HepG2 (cell line): ENCODE measurements at regions not wholly inside any gene's neighbourhood (a gene's known extent, or its start where the extent isn't known, plus 50 kb on each side); places are given as distances from the start of the nearest gene placed in this dataset.

Experiments
- ATAC-seq: fragments of 200-7000 bp; cut with Tn5 transposase; 3 replicates; pipeline ENCODE4 v1.9.1; 2020; ENCODE audit warnings: mild to moderate bottlenecking, moderate library complexity
- BruUV-seq: library from RNA; stranded (reverse); fragments of 400-500 nt; replicated peaks from 2 replicates; lab custom pipeline; 2021; lab: Mats Ljungman, UMichigan
- CTCF ChIA-PET: fragments of 300-600 bp; formaldehyde crosslinking; extraction: SDS; loops from one replicate; lab custom pipeline; 2021; ENCODE audit warnings: low total read pairs, inconsistent platforms, low intra/inter-chr PET ratio; lab: Yijun Ruan, JAX
- POLR2A ChIA-PET: fragments of 350-600 bp; sonication (Branson Sonifier 250); formaldehyde crosslinking; loops from one replicate; lab custom pipeline; 2020; ENCODE audit warnings: antibody characterized with exemption, inconsistent platforms; lab: Yijun Ruan, JAX
- DNase-seq: peaks from one replicate; pipeline ENCODE4 v3.0.0-alpha.2; 2015; ENCODE audit warnings: low spot score
- FAIRE-seq: peaks from 3 replicates; lab custom pipeline; 2011; peaks lifted over from hg19 to GRCh38; lab: Jason Lieb, UNC
- H2AFZ ChIP-seq: one replicate; pipeline ENCODE4 v1.6.1; 2011; ENCODE audit warnings: low read length, inconsistent platforms
- H3K27ac ChIP-seq: fragments of 300-600 bp; 3 replicates; pipeline ENCODE4 v1.8.0; 2011; ENCODE audit warnings: mixed run types, mild to moderate bottlenecking, mixed read lengths, low read length, inconsistent platforms; ENCODE audit not compliant: insufficient read depth; ENCODE audit errors: extremely low read length
- H3K27me3 ChIP-seq, 2 experiments: fragments of 200-600 bp in 1 of 2; 2 replicates in 1 of 2; 3 replicates in 1 of 2; pipeline versions ENCODE4 v1.6.0 to v1.8.0; 2011; ENCODE audit warnings: low read length in 2 of 2, mild to moderate bottlenecking in 2 of 2, moderate library complexity in 2 of 2, inconsistent platforms in 1 of 2; ENCODE audit not compliant: insufficient read depth in 2 of 2, control insufficient read depth in 1 of 2
- H3K36me3 ChIP-seq, 2 experiments: fragments of 200-600 bp in 1 of 2; replicated peaks in 1 of 2; 2 replicates in 1 of 2; 3 replicates in 1 of 2; pipeline versions ENCODE4 v1.5.1 to v1.8.0; 2011; ENCODE audit warnings: low read length in 2 of 2, inconsistent platforms in 1 of 2; ENCODE audit not compliant: insufficient read depth in 2 of 2, control insufficient read depth in 1 of 2
- H3K4me1 ChIP-seq: 2 replicates; pipeline ENCODE4 v1.5.1; 2012; ENCODE audit warnings: low read length, inconsistent platforms; ENCODE audit not compliant: insufficient read depth
- H3K4me2 ChIP-seq: 2 replicates; pipeline ENCODE4 v1.6.0; 2011; ENCODE audit warnings: low read depth, low read length, inconsistent platforms
- H3K4me3 ChIP-seq, 3 experiments: fragments of 200-600 bp in 1 of 3; sonication (generic), shearing (Covaris generic) in 1 of 3; replicated peaks in 1 of 3; 2 replicates each; pipeline ENCODE4 v1.5.1; 2011 to 2016; ENCODE audit warnings: low read length in 3 of 3, inconsistent platforms in 2 of 3, low read depth in 2 of 3, mild to moderate bottlenecking in 2 of 3, control low read depth in 1 of 3, mixed read lengths in 1 of 3; ENCODE audit not compliant: insufficient read depth in 1 of 3
- H3K79me2 ChIP-seq: one replicate; pipeline ENCODE4 v1.6.1; 2011; ENCODE audit warnings: low read length, inconsistent platforms; ENCODE audit not compliant: insufficient read depth
- H3K9ac ChIP-seq: 2 replicates; pipeline ENCODE4 v1.6.0; 2011; ENCODE audit warnings: mild to moderate bottlenecking, low read depth, low read length, inconsistent platforms; ENCODE audit not compliant: insufficient read depth
- H3K9me3 ChIP-seq: 2 replicates; pipeline ENCODE4 v1.5.1; 2012; ENCODE audit warnings: mild to moderate bottlenecking, low read length
- H4K20me1 ChIP-seq: 2 replicates; pipeline ENCODE4 v1.6.0; 2011; ENCODE audit warnings: inconsistent platforms, mild to moderate bottlenecking, low read length, moderate library complexity; ENCODE audit not compliant: insufficient read depth
- AHR ChIP-seq: IDR thresholded peaks from 2 replicates; pipeline ENCODE4 v1.6.1; 2018; ENCODE audit warnings: missing genetic modification reagents, missing compliant biosample characterization
- HNRNPUL1 ChIP-seq: fragments of 200-400 bp; formaldehyde crosslinking; IDR thresholded peaks from 2 replicates; pipeline ENCODE4 v1.6.1; 2017; ENCODE audit warnings: low read depth, mild to moderate bottlenecking, low read length, moderate library complexity
- KLF11 ChIP-seq: IDR thresholded peaks from 2 replicates; pipeline ENCODE4 v1.6.1; 2016; ENCODE audit warnings: missing compliant biosample characterization
- NONO ChIP-seq, 2 experiments: fragments of 450-650 bp in 1 of 2; sonication (generic) in 1 of 2; formaldehyde crosslinking in 1 of 2; IDR thresholded peaks in 1 of 2; conservative IDR thresholded peaks in 1 of 2; 2 replicates each; pipeline versions ENCODE4 v1.6.1 to v1.8.0; 2017 to 2022; ENCODE audit warnings: mild to moderate bottlenecking in 1 of 2, missing genetic modification reagents in 1 of 2, moderate library complexity in 1 of 2
- REXO4 ChIP-seq: sonication (generic); formaldehyde crosslinking; IDR thresholded peaks from 2 replicates; pipeline ENCODE4 v1.8.0; 2022; ENCODE audit warnings: missing genetic modification reagents, mild to moderate bottlenecking, borderline replicate concordance
- RXRA ChIP-seq: sonication (generic); formaldehyde crosslinking; IDR thresholded peaks from 2 replicates; pipeline ENCODE4 v1.5.1; 2020; ENCODE audit warnings: missing genetic modification reagents
- SKI ChIP-seq: fragments of 450-650 bp; IDR thresholded peaks from one replicate; pipeline ENCODE4 v1.6.1; 2018; ENCODE audit warnings: mild to moderate bottlenecking; ENCODE audit not compliant: partially characterized antibody
- STAG1 ChIP-seq: sonication (generic); formaldehyde crosslinking; IDR thresholded peaks from 2 replicates; pipeline ENCODE4 v1.4.0; 2020; ENCODE audit warnings: missing genetic modification reagents
- TCF12 ChIP-seq, 2 experiments: fragments of 450-650 bp in 1 of 2; sonication (generic) in 1 of 2; formaldehyde crosslinking in 1 of 2; IDR thresholded peaks; 2 replicates each; pipeline versions ENCODE4 v1.6.1 to v1.8.0; 2017 to 2022; ENCODE audit warnings: antibody characterized with exemption in 1 of 2, mild to moderate bottlenecking in 1 of 2, missing genetic modification reagents in 1 of 2, moderate library complexity in 1 of 2
- ZNF430 ChIP-seq: sonication (generic); formaldehyde crosslinking; IDR thresholded peaks from 2 replicates; pipeline ENCODE4 v1.9.0; 2021; ENCODE audit warnings: mild to moderate bottlenecking, missing genetic modification reagents
- ZNF720 ChIP-seq: sonication (generic); formaldehyde crosslinking; IDR thresholded peaks from 2 replicates; pipeline ENCODE4 v1.4.0; 2020; ENCODE audit warnings: missing genetic modification reagents
- ZNF773 ChIP-seq: sonication (generic); formaldehyde crosslinking; IDR thresholded peaks from 2 replicates; pipeline ENCODE4 v1.4.0; 2020; ENCODE audit warnings: missing genetic modification reagents, borderline replicate concordance
- WGBS: methylation state at CpG from one replicate; pipeline ENCODE4 v1.1.6; 2017; ENCODE audit warnings: low lambda C conversion rate; 5-methylcytosine and 5-hydroxymethylcytosine counted together
- in situ Hi-C: cut with HindIII; loops from 2 replicates; pipeline ENCODE4 v1.10.0; 2017; ENCODE audit warnings: low pct_unique_long_range_greater_than_20kb; ENCODE audit not compliant: extremely low pct_ligation_motif_present
- intact Hi-C: fragments of 100-400 bp; cut with micrococcal nuclease; formaldehyde crosslinking; loops from one replicate; pipeline ENCODE4 v1.10.0; 2022; ENCODE audit not compliant: unreplicated experiment

DNA sequence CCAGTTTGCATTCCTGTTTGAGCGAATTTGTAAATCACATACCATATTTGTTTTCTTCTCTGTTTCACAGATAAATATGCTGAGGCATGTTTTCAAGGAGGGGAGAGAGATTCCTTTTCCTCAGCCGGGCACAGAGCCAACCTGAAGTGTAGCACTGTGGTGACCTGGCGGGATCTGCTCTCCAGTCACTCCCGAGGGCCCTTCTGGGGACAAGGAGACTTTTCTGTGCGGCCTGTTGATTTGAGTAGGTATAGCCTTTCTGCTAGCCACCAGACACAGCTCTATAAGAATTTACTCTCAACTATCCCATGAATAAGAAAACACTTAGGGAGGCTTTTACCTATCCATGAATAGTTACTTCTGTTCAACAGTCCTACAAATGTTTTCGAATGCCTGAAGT is 63.5 kb upstream of the FDX1 start (continued):
- TF ChIP-seq TCF12 (IDR thresholded peaks at IDR 0.05) = no peak
- TF ChIP-seq TCF12 (CRISPR knock-in tag; IDR thresholded peaks at IDR 0.05) = no peak
- no peak for TF ChIP-seq ZNF720
- no peak for TF ChIP-seq ZNF430 (CRISPR knock-in tag)
- TF ChIP-seq KLF11 (CRISPR knock-in tag) = no peak
- no peak for TF ChIP-seq ZNF773 (CRISPR knock-in tag)
- no peak for TF ChIP-seq AHR (CRISPR knock-in tag)
- TF ChIP-seq SKI = no peak
- TF ChIP-seq RXRA (CRISPR knock-in tag) = no peak
- no peak for TF ChIP-seq NONO (IDR thresholded peaks at IDR 0.05)
- no peak for TF ChIP-seq NONO (CRISPR knock-in tag; conservative IDR thresholded peaks at IDR 0.05)
- TF ChIP-seq, all 625 proteins: peak for 0

DNA sequence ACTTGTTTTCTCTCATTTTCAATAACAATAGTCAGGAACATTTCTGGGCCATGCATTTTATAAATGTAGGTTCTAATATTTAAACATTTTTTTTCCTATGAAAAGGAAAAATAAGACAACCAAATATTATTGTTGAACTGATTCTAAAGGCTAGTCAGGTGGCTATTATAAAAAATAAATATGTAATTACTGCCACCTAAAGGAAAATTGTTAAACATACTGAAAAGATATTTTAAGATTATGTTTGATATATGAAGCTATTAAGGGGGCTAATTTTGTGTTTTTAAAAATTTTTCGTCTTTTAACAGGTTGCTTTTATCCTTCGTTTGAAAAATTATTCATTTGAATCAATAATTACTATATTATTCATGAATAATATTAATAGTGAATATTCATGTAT is 62.2 kb upstream of the FDX1 start:
- ATAC-seq (no peak), DNase-seq (no peak), FAIRE-seq (no peak)
- Histone ChIP-seq H2AFZ (no peak overlapping the region), H3K36me3 (no peaks in the 10 kb centered on the region), H3K27ac (no peak overlapping the region), H3K9ac (no peak overlapping the region), H4K20me1 (no peaks in the 10 kb centered on the region), H3K4me1 (peaks cover 12% of the 10 kb centered on the region), H3K79me2 (no peaks in the 10 kb centered on the region), H3K4me3 (no peak overlapping the region), H3K4me2 (no peak overlapping the region), H3K9me3 (no peaks in the 10 kb centered on the region), H3K27me3 (no peaks in the 10 kb centered on the region)
- POLR2A ChIA-PET = no interaction called here
- BruUV-seq = no TSS peak
- TF ChIP-seq REXO4 (CRISPR knock-in tag) (no peak), STAG1 (CRISPR knock-in tag) (peak; percentile 31), HNRNPUL1 (no peak)
- intact Hi-C loops = loop anchor here (2.0 kb wide), 1 partner anchor 167 kb away; no protein-coding TSS in a partner anchor
- in situ Hi-C loops = no loop called here
- CTCF ChIA-PET = interaction anchor here (1.5 kb wide), 1 partner anchor 166 kb away, joined by 9 read pairs; no protein-coding TSS in a partner anchor
- 20% methylated on average over 2 of the region's 2 CpGs for WGBS
